HEK293 (cell line): ENCODE measurements at regions not wholly inside any gene's neighbourhood (a gene's known extent, or its start where the extent isn't known, plus 50 kb on each side); places are given as distances from the start of the nearest gene placed in this dataset.

ENCODE experiments used
- CTCF ChIP-seq: fragments of 450-650 bp; formaldehyde crosslinking; IDR thresholded peaks from 2 replicates; pipeline ENCODE4 v1.5.1; 2016; ENCODE audit warnings: missing biosample characterization, missing genetic modification characterization
- SETDB1 ChIP-seq: IDR thresholded peaks from one replicate; pipeline ENCODE4 v1.6.1; 2017; ENCODE audit warnings: mild to moderate bottlenecking, low read length, moderate library complexity, mixed read lengths; ENCODE audit not compliant: insufficient read length
- SP2 ChIP-seq: fragments of 450-650 bp; formaldehyde crosslinking; IDR thresholded peaks from 2 replicates; pipeline ENCODE4 v1.5.1; 2016; ENCODE audit warnings: missing biosample characterization, missing genetic modification characterization
- ZNF140 ChIP-seq: fragments of 450-650 bp; formaldehyde crosslinking; IDR thresholded peaks from 2 replicates; pipeline ENCODE4 v1.5.1; 2016; ENCODE audit warnings: missing biosample characterization, missing genetic modification characterization
- ZNF24 ChIP-seq: fragments of 450-650 bp; formaldehyde crosslinking; IDR thresholded peaks from 2 replicates; pipeline ENCODE4 v1.5.1; 2016; ENCODE audit warnings: missing biosample characterization, missing genetic modification characterization
- ZNF335 ChIP-seq: fragments of 450-650 bp; formaldehyde crosslinking; conservative IDR thresholded peaks from 2 replicates; pipeline ENCODE4 v1.5.1; 2016; ENCODE audit warnings: missing biosample characterization, missing genetic modification characterization
- ZNF510 ChIP-seq: fragments of 450-650 bp; formaldehyde crosslinking; IDR thresholded peaks from 2 replicates; pipeline ENCODE4 v1.5.1; 2018; ENCODE audit warnings: mild to moderate bottlenecking, missing genetic modification characterization, missing biosample characterization; ENCODE audit not compliant: insufficient replicate concordance
- TF ChIP-seq, protein P1 (sequence below): fragments of 450-650 bp; formaldehyde crosslinking; IDR thresholded peaks from 2 replicates; pipeline ENCODE4 v1.5.1; 2016; ENCODE audit warnings: missing biosample characterization, missing genetic modification characterization

DNA sequence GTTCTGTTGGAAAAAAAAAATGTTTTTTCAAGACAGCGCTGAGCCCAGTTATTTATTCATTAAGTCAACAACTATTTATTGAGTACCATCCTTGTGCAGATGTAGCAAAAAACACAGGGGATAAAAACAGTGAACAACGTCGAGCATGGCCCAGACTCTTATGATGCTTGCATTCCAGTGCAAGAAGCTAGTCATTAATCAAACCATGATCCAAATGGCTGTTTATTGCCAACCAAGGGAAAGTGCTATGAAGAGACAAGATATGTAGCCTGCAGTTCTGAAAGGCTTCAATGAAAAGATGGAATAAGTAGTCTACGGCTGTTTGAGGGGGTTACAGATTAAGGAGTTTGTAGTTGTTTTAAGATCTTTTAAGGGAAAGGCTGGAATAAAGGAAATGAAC lies 262.3 kb downstream of the NEBL start:
- TF ChIP-seq SETDB1 (no peak), ZNF24 (tag by site-specific recombination) (no peak), SP2 (tag by site-specific recombination) (no peak), CTCF (tag by site-specific recombination) (no peak), ZNF140 (tag by site-specific recombination) (no peak), ZNF335 (tag by site-specific recombination) (no peak), ZNF510 (no peak)
- TF ChIP-seq, protein P1, sequence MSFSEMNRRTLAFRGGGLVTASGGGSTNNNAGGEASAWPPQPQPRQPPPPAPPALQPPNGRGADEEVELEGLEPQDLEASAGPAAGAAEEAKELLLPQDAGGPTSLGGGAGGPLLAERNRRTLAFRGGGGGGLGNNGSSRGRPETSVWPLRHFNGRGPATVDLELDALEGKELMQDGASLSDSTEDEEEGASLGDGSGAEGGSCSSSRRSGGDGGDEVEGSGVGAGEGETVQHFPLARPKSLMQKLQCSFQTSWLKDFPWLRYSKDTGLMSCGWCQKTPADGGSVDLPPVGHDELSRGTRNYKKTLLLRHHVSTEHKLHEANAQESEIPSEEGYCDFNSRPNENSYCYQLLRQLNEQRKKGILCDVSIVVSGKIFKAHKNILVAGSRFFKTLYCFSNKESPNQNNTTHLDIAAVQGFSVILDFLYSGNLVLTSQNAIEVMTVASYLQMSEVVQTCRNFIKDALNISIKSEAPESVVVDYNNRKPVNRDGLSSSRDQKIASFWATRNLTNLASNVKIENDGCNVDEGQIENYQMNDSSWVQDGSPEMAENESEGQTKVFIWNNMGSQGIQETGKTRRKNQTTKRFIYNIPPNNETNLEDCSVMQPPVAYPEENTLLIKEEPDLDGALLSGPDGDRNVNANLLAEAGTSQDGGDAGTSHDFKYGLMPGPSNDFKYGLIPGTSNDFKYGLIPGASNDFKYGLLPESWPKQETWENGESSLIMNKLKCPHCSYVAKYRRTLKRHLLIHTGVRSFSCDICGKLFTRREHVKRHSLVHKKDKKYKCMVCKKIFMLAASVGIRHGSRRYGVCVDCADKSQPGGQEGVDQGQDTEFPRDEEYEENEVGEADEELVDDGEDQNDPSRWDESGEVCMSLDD (tag by site-specific recombination), result no peak
